IPS-18a (cell line): ENCODE measurements at regions not wholly inside any gene's neighbourhood (a gene's known extent, or its start where the extent isn't known, plus 50 kb on each side); places are given as distances from the start of the nearest gene placed in this dataset.

Source experiments
- H3K27ac ChIP-seq: one replicate; pipeline ENCODE4 v1.5.1; 2013; ENCODE audit warnings: low read length
- H3K27me3 ChIP-seq: one replicate; pipeline ENCODE4 v1.6.1; 2013; ENCODE audit warnings: mild to moderate bottlenecking, low read length; ENCODE audit not compliant: control insufficient read depth, insufficient read depth
- H3K36me3 ChIP-seq: one replicate; pipeline ENCODE4 v1.6.1; 2013; ENCODE audit warnings: low read depth, low read length; ENCODE audit not compliant: control insufficient read depth
- H3K4me1 ChIP-seq: one replicate; pipeline ENCODE4 v1.6.1; 2013; ENCODE audit warnings: low read depth, low read length; ENCODE audit not compliant: control insufficient read depth
- H3K4me3 ChIP-seq: one replicate; pipeline ENCODE4 v1.5.1; 2013; ENCODE audit warnings: low read length
- H3K9ac ChIP-seq: one replicate; pipeline ENCODE4 v1.6.1; 2013; ENCODE audit warnings: mild to moderate bottlenecking, low read length, moderate library complexity
- H3K9me3 ChIP-seq: one replicate; pipeline ENCODE4 v1.6.1; 2013; ENCODE audit warnings: low read depth, low read length; ENCODE audit not compliant: control insufficient read depth

GRCh38 chr9:2243666-2244555 lies 228.8 kb downstream of the SMARCA2 start:
- H3K9ac ChIP-seq = no peak overlapping the region
- H3K27ac ChIP-seq = no peak overlapping the region

GRCh38 chr9:2247340-2247739 lies 232.2 kb downstream of the SMARCA2 start:
- H3K27ac ChIP-seq = no peak overlapping the region
- no peaks in the 10 kb centered on the region for H3K27me3 ChIP-seq
- H3K4me1 ChIP-seq = peaks cover 18% of the 10 kb centered on the region
- no peaks in the 10 kb centered on the region for H3K9me3 ChIP-seq
- H3K9ac ChIP-seq = no peak overlapping the region
- no peaks in the 10 kb centered on the region for H3K36me3 ChIP-seq
- H3K4me3 ChIP-seq = no peak overlapping the region

More at GRCh38 chr9:2243666-2244555, 228.8 kb downstream of the SMARCA2 start:
- H3K9me3 ChIP-seq = no peaks in the 10 kb centered on the region
- H3K36me3 ChIP-seq = no peaks in the 10 kb centered on the region
- no peaks in the 10 kb centered on the region for H3K27me3 ChIP-seq
- H3K4me3 ChIP-seq = no peak overlapping the region
- H3K4me1 ChIP-seq = peaks cover 24% of the 10 kb centered on the region

DNA sequence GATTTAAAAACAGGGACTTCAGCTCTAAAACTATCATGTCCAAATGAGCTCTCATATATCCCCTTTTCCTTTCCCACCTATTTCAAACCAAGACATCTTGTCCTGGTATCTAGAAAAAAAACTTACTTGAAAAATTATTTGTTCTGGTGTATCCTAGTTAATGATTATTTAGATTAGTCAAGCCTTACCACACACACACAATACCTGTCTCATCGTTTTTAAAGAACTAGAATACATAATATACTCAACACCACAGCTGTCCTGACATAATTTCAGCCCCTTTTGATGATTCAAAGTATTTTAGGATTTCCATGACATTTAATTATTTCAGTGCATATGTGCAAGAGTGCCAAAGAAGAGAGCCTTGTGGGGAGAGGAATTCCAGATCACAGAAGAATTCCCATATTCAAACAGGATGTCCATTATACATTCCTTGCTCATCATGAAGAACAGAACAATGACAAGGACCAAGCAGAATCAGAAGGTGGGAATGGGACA lies 233.7 kb downstream of the SMARCA2 start:
- no peak overlapping the region for H3K9ac ChIP-seq

GRCh38 chr9:2253636-2254580 lies 238.8 kb downstream of the SMARCA2 start:
- no peak overlapping the region for H3K27ac ChIP-seq
- no peaks in the 10 kb centered on the region for H3K9me3 ChIP-seq
- H3K4me3 ChIP-seq = no peak overlapping the region
- H3K4me1 ChIP-seq = no peaks in the 10 kb centered on the region
- no peaks in the 10 kb centered on the region for H3K27me3 ChIP-seq
- H3K9ac ChIP-seq = no peak overlapping the region
- H3K36me3 ChIP-seq = no peaks in the 10 kb centered on the region

More for the DNA sequence above, 233.7 kb downstream of the SMARCA2 start:
- Histone ChIP-seq H3K4me1 (peaks cover 4% of the 10 kb centered on the region), H3K36me3 (no peaks in the 10 kb centered on the region), H3K4me3 (no peak overlapping the region), H3K9me3 (no peaks in the 10 kb centered on the region), H3K27ac (no peak overlapping the region), H3K27me3 (no peaks in the 10 kb centered on the region)

DNA sequence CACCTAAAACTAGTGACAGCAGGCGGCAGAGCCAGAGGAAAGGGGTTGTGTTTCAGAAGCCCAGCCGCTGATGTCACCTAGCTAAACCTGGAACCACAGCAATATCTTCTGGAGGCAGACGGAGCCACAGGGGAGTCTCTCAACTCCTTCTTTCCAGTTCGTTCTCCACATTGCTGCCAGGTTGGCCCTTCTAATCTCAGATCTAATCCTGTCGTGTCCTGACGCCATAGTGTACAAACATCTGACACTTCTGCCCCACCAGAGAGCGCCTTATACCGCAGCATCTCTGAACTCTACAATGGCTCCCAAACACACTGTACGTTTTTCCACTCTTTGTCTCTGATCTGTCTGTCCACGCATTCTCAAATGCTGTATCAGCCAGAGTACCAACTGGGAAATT lies 240.0 kb downstream of the SMARCA2 start:
- Histone ChIP-seq H3K36me3 (no peaks in the 10 kb centered on the region), H3K4me1 (no peaks in the 10 kb centered on the region), H3K27me3 (no peaks in the 10 kb centered on the region), H3K9ac (no peak overlapping the region), H3K9me3 (no peaks in the 10 kb centered on the region), H3K27ac (no peak overlapping the region), H3K4me3 (no peak overlapping the region)

GRCh38 chr9:2257248-2257929 lies 242.2 kb downstream of the SMARCA2 start:
- Histone ChIP-seq H3K4me1 (no peaks in the 10 kb centered on the region), H3K36me3 (no peaks in the 10 kb centered on the region), H3K27me3 (no peaks in the 10 kb centered on the region), H3K9ac (no peak overlapping the region), H3K9me3 (no peaks in the 10 kb centered on the region), H3K4me3 (no peak overlapping the region), H3K27ac (no peak overlapping the region)

DNA sequence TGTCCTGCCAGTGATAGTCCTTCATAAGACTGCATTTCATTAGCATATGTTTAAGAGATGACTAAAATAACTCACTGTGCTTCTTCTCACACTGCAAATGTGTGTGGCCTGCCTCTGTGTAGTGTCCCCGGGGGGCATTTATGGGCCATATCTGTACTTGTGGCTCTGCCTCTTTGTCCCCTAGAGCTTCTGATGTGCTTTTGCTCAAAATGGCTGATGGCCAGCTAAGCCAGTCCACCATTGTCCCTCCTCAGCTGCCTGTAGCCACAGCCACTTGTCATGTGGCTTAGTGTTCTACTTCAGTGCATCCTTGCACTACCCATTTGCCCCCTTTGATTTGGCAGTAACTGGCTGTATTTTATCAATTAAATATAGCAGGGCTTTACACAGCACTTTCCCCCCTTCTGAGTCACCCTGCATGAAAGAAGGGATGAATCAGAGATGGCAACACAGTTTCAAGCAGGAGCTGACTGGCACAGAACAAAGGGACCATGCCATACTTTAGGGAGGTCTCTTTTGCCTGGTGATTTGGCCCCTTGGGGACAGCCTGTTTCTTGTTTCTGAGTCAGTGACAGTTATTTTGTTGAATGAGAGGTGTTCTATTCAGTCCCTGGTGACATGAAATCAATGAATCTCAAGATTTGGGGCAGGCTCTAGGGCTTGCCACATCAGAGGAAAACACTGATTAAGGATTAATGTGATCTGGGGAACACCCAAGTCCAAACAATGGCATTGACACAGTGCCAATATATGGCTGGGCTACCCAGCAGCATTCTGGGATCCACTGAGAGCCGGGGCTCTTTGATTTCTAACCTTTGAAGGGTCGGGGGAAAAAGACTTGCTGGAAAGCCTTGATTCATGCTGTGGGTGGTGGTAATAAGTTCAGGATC lies 245.5 kb downstream of the SMARCA2 start:
- no peak overlapping the region for H3K4me3 ChIP-seq
- no peak overlapping the region for H3K27ac ChIP-seq
- no peak overlapping the region for H3K9ac ChIP-seq
- H3K27me3 ChIP-seq = no peaks in the 10 kb centered on the region
- H3K9me3 ChIP-seq = no peaks in the 10 kb centered on the region
- no peaks in the 10 kb centered on the region for H3K4me1 ChIP-seq
- H3K36me3 ChIP-seq = no peaks in the 10 kb centered on the region

DNA sequence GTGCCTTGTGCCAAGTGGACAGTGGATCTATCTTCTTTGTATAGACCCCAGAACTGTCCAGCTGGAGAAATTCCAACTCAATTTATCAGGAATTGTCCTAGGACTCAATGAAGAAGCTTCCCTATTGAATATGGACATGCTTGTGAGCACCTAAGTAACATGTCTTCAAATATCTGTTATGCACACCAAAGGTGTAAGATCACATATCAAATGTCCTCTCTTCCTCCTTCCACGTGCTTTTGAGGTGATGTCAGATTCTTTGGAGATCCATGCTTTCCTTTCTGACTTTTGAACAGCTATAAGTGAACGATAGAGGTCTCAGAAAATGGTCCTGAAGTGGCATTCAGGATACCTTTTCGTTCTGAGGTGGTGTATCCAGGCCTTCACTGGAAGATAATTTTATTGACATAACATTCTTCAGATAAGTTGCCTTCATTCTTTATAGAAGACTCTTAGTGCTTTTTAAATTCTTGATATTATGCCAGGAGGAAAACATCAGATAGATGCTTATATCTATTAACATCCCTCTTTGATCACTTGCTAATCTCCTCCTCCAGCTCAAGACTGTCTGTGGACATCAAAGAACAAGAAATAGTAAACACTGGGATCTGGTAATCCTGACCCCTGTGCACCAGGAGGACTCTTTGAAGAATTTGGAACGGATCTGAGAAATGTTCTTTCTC lies 246.4 kb downstream of the SMARCA2 start:
- Histone ChIP-seq H3K4me3 (no peak overlapping the region), H3K27me3 (no peaks in the 10 kb centered on the region), H3K9ac (no peak overlapping the region), H3K27ac (no peak overlapping the region), H3K36me3 (no peaks in the 10 kb centered on the region), H3K4me1 (no peaks in the 10 kb centered on the region), H3K9me3 (no peaks in the 10 kb centered on the region)

DNA sequence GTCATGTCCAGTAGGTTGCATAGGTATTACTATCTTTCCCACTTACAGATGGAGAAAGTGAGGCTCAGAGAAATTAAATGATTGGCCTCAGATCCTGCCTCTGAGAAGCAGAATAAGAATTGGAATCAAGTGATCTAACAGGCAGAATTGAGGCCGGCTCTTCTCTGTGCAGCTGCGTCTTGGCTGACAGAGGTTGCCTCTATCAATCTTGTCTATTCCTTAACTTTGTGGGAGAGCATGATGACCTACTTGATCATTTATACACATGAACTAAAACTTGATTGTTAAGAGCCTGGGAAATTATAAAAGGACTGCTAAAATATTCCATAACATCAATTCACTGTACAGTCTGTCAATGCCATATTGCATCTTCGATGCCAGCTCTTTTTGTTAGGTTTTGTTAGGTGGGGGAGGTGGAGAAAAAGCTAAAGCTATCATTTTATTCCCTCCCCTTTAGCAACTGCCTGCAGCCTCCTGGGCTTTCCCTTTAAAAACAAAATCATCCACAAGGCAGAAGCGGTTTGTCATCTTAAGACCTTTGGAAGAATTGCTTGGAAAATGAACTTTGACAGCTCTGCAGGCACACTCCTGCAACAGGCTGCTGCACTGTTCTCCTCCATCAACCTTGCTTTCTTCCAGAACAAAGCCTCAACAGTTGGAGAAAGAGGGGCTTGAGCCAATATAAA lies 247.4 kb downstream of the SMARCA2 start:
- no peaks in the 10 kb centered on the region for H3K9me3 ChIP-seq
- H3K9ac ChIP-seq = no peak overlapping the region
- no peaks in the 10 kb centered on the region for H3K4me1 ChIP-seq

GRCh38 chr9:2263111-2263510 lies 248.0 kb downstream of the SMARCA2 start:
- Histone ChIP-seq H3K4me1 (no peaks in the 10 kb centered on the region), H3K36me3 (no peaks in the 10 kb centered on the region), H3K27me3 (no peaks in the 10 kb centered on the region), H3K9me3 (no peaks in the 10 kb centered on the region), H3K9ac (no peak overlapping the region), H3K4me3 (no peak overlapping the region), H3K27ac (no peak overlapping the region)

More for the DNA sequence above, 247.4 kb downstream of the SMARCA2 start:
- no peaks in the 10 kb centered on the region for H3K27me3 ChIP-seq
- no peak overlapping the region for H3K27ac ChIP-seq
- H3K4me3 ChIP-seq = no peak overlapping the region
- no peaks in the 10 kb centered on the region for H3K36me3 ChIP-seq
